ENCODE measurements at regions not wholly inside any gene's neighbourhood (a gene's known extent, or its start where the extent isn't known, plus 50 kb on each side); places are given as distances from the start of the nearest gene placed in this dataset.
"Not testable (repeated sequence)": the region's sequence is repeated elsewhere in the genome, so short reads cannot be mapped to it uniquely, and the experiment has no call there.

DNA sequence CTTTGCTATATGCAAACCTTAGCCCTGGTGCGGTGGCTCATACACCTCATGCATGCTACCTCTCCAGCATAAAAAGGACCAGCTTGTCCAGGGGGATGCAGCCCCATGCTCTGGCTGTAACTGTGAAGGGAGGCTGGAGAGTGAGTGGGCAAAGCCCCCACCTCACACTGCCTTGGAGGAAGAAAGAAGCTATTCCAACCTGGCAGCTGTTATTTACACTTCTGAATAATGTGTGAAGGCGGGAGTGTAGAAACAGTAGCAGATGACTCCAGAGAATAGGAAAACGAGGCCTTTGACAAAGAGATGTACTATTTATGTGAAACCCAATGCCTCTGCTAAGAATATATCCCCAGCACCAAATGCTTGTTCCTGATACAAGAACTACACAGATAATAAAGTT lies 80.7 kb downstream of the MINAR1 start:
- TF ChIP-seq CTCF (IDR thresholded peaks at IDR 0.05; ENCODE audit: low read depth, low read length); EZH2phosphoT487 (IDR thresholded peaks at IDR 0.05; ENCODE audit: low read depth): not testable (repeated sequence)
